ENCODE measurements at regions not wholly inside any gene's neighbourhood (a gene's known extent, or its start where the extent isn't known, plus 50 kb on each side); places are given as distances from the start of the nearest gene placed in this dataset.

DNA sequence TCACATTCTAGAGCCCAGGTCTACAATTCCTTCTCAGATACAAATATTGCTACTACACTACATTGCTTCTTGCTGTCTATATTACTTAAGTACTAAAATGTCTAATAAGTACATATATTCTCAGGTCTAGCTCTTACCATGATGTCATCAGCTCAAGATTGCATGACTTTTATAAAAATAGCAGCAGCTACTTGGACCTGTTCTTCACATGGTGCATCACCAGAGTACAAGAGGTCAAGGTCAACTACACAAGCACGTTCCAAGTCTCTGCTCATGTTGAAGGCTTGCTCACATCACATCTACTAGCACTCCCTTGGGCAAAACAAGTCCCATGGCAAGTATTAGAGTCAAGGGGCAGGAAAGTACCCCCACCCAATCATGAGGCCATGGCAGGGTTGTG, 465.6 kb downstream of the MED13L start:
- H3K4me3 Mint-ChIP-seq: no peak overlapping the region

DNA sequence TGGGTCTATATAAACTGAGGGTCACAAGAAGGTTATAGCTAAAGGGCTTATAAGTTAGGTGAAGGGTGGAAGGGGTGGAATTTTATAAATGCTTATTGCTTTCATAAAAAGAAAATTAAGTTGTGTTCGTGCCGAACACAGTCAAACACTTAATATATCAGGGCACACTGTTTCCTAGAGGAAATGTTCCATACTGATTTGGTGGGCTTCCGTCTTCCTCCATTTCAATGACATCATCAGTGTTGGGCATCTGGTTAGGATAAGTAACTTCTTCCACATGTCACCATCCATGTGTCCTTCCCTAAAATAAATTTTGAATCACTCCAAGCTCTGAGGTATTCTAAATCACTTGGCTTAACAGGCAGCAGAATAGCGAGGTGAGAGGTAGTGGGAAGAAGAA, 466.4 kb downstream of the MED13L start:
- TF ChIP-seq, protein P1, sequence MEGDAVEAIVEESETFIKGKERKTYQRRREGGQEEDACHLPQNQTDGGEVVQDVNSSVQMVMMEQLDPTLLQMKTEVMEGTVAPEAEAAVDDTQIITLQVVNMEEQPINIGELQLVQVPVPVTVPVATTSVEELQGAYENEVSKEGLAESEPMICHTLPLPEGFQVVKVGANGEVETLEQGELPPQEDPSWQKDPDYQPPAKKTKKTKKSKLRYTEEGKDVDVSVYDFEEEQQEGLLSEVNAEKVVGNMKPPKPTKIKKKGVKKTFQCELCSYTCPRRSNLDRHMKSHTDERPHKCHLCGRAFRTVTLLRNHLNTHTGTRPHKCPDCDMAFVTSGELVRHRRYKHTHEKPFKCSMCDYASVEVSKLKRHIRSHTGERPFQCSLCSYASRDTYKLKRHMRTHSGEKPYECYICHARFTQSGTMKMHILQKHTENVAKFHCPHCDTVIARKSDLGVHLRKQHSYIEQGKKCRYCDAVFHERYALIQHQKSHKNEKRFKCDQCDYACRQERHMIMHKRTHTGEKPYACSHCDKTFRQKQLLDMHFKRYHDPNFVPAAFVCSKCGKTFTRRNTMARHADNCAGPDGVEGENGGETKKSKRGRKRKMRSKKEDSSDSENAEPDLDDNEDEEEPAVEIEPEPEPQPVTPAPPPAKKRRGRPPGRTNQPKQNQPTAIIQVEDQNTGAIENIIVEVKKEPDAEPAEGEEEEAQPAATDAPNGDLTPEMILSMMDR (IDR thresholded peaks at IDR 0.05): no peak

More for the DNA sequence above, 465.6 kb downstream of the MED13L start:
- ChIA-PET CTCF (no interaction called here), POLR2A (no interaction called here)
- TF ChIP-seq, protein P1 (IDR thresholded peaks at IDR 0.05): no peak
- peaks cover 10% of the 10 kb centered on the region for H3K27me3 Mint-ChIP-seq
- intact Hi-C loops (cut with micrococcal nuclease): no loop called here
- no peak for ATAC-seq
- H3K9me3 Mint-ChIP-seq: no peaks in the 10 kb centered on the region
- no peaks in the 10 kb centered on the region for H3K36me3 Mint-ChIP-seq (ENCODE audit: low read depth)
- no peak for DNase-seq
- H3K27ac Mint-ChIP-seq: no peak overlapping the region
- no peaks in the 10 kb centered on the region for H3K4me1 Mint-ChIP-seq (ENCODE audit: low read depth)

GRCh38 chr12:115810122-115810901, 467.2 kb downstream of the MED13L start:
- intact Hi-C loops (cut with micrococcal nuclease): no loop called here
- Mint-ChIP-seq H3K4me3 (no peak overlapping the region), H3K4me1 (ENCODE audit: low read depth) (no peaks in the 10 kb centered on the region), H3K27me3 (peaks cover 9% of the 10 kb centered on the region), H3K27ac (no peak overlapping the region), H3K9me3 (no peaks in the 10 kb centered on the region), H3K36me3 (ENCODE audit: low read depth) (no peaks in the 10 kb centered on the region)
- ChIA-PET POLR2A (no interaction called here), CTCF (no interaction called here)
- ATAC-seq: no peak
- TF ChIP-seq, protein P1 (IDR thresholded peaks at IDR 0.05): no peak
- no peak for DNase-seq

More for the DNA sequence above, 466.4 kb downstream of the MED13L start:
- peaks cover 10% of the 10 kb centered on the region for H3K27me3 Mint-ChIP-seq
- no peak for DNase-seq
- ChIA-PET POLR2A (no interaction called here), CTCF (no interaction called here)
- no peaks in the 10 kb centered on the region for H3K4me1 Mint-ChIP-seq (ENCODE audit: low read depth)
- no peak overlapping the region for H3K27ac Mint-ChIP-seq
- H3K4me3 Mint-ChIP-seq: no peak overlapping the region
- H3K9me3 Mint-ChIP-seq: no peaks in the 10 kb centered on the region
- intact Hi-C loops (cut with micrococcal nuclease): no loop called here
- no peak for ATAC-seq
- H3K36me3 Mint-ChIP-seq (ENCODE audit: low read depth): no peaks in the 10 kb centered on the region

- Mint-ChIP-seq H3K36me3 (ENCODE audit: low read depth) (no peaks in the 10 kb centered on the region), H3K27me3 (peaks cover 3% of the 10 kb centered on the region)
- CTCF ChIA-PET: no interaction called here
These were observed 471.5 kb downstream of the MED13L start for GRCh38 chr12:115806000-115806399.

DNA sequence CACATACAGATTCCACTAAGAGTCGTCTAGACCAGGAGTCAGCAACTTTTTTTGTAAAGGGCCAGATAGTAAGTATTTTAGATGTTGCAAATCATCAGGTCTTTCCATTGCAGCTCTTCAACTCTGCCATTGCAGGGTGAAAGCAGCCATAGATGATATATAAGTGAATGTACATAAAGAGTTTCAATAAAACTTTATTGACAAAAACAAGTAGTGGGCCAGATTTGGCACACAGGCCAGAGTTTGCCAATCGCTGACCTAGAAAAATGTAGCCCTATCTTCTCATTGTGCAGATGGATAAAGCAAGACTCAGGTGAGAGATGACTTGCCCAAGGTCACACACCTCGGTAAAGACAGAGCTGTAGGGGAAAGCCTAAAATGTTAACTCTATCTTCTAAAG, 474.7 kb downstream of the MED13L start:
- Mint-ChIP-seq H3K27me3 (no peaks in the 10 kb centered on the region), H3K36me3 (ENCODE audit: low read depth) (no peaks in the 10 kb centered on the region), H3K4me1 (ENCODE audit: low read depth) (no peaks in the 10 kb centered on the region), H3K4me3 (no peak overlapping the region), H3K27ac (no peak overlapping the region), H3K9me3 (peaks cover 1% of the 10 kb centered on the region)
- CTCF ChIA-PET: no interaction called here
- TF ChIP-seq, protein P1 (IDR thresholded peaks at IDR 0.05): no peak
- intact Hi-C loops (cut with micrococcal nuclease): no loop called here
- DNase-seq: no peak
- POLR2A ChIA-PET: no interaction called here
- no peak for ATAC-seq

More at GRCh38 chr12:115806000-115806399, 471.5 kb downstream of the MED13L start:
- Mint-ChIP-seq H3K9me3 (peaks cover 1% of the 10 kb centered on the region), H3K4me1 (ENCODE audit: low read depth) (no peaks in the 10 kb centered on the region), H3K27ac (no peak overlapping the region), H3K4me3 (no peak overlapping the region)
- ATAC-seq (no peak), DNase-seq (no peak)
- intact Hi-C loops (cut with micrococcal nuclease): no loop called here
- TF ChIP-seq, protein P1 (IDR thresholded peaks at IDR 0.05): no peak
- POLR2A ChIA-PET: no interaction called here

All from activated CD8-positive, alpha-beta T cell treated with anti-CD3 and anti-CD28 coated beads for 36 hours (primary cell).